Activated T-cell treated with anti-CD3 and anti-CD28 coated beads for 48 hours (primary cell): ENCODE measurements at regions not wholly inside any gene's neighbourhood (a gene's known extent, or its start where the extent isn't known, plus 50 kb on each side); places are given as distances from the start of the nearest gene placed in this dataset.
"Not testable (repeated sequence)": the region's sequence is repeated elsewhere in the genome, so short reads cannot be mapped to it uniquely, and the experiment has no call there.

ENCODE experiments used
- DNase-seq: peaks from one replicate; pipeline ENCODE4 v3.0.0-alpha.2; 2020; ENCODE audit warnings: low read depth

DNA sequence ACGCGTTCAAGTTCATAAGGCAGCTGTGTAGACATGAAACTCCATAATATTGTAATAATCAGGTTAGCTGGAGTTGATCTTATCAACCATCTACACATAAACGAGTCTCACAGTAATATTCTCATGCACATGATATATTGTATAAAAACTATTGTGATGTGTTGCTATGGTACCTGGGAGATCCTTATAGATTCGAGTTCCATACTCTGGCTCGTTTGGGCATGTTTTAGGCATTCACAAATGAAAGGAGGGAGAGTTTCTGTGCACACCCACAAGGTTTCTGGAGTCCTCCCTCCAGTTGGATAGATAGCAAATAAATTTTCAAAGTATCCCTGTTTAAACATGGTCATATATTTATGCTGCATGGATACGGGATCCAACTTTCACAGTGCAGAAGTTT is 567.5 kb upstream of the SLC35B3 start:
- DNase-seq, result no peak

DNA sequence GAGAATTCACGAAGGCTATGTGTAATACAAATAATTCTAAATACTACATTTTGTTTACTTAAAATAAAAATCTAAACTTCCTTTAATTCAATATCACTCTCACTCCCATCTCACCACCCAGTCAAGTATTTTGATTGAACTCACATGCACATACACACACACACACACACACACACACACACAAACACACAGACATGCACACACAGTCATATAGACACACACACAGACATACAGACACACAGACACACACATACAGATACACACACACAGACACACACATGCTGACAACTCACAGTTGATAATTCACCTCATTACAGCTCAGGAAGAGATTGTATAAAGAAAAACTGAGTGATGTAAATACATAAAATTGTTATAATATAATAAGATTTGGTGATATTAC is 559.8 kb upstream of the SLC35B3 start:
- DNase-seq, result no peak

DNA sequence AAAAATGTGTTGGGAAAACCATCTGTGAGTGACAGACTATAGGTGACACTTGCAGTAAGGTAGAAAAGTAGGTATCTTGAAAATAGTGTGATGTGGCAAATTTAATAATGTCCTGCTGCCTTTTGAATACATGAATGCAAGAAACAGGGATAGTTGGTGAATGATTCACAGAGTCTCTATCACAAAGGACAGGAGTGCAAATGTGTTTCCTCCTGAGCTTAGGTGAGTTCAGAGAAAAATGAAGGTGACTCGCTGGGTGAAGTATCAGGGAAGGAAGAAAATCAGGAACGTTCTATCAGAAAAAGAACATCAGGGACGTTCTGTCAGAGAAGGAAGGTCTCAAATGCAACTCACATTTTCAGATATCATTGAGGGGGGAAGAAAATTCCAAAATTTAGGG is 557.8 kb upstream of the SLC35B3 start:
- DNase-seq, result no peak

DNA sequence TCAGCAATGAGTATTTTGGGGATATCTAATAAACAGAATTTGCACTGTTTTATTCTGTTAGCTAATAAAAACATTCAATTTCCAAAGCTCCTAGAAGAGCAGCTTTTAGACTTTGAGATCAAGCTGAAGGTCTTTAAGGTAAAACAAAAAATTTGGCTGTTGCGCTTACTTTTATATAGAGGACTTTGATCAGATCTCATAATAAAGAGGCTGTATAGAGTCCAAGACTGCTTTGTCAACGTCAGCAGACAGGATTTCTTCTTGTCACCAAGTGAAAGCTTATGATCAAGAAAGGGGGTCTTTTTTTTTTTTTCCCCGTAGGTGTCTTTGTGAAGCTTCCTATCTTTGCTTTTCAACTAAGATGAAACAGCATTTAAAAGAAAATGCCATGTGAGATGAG is 556.5 kb upstream of the SLC35B3 start:
- no peak for DNase-seq

DNA sequence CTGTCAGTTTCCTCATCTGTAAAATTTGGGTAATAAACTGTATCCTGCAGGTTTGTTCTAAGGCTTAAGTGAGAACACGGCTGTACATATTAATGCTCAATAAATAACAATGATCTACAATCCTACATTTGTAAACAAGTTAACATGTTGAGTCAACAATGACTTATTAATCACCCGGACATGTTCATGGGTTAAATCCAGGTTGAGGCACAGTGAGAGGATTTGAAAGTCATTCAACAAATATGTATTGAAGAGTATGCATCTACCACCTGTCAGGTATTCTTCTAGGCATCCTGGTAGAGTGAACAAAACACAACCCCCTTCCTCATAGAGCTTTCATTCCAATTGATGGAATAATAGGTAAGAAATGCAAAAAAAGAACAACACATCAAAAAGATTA is 554.7 kb upstream of the SLC35B3 start:
- DNase-seq, result no peak

DNA sequence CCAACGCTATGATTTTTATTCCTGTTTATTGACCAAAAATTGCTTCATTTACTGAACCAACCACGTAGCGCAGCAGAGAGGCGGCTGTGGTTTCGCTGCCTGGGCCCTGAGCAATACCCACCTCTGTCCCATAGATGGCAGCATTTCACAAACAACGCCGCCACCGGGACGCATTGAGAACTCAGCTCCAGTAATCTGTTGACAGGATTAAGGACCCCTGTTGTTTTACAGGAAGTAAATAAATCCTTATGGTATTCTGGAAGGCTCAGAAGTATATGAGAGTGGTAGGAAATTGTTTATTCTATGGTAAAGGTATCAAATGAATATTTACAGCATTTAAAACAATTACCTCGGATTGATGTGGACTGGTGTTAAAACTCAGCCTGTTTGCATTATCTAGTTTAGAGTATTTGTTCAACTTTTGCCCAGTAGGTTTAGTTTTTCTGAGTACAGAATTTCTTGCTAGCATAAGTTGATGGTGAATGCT is 547.9 kb upstream of the SLC35B3 start:
- peak; percentile 45 for DNase-seq

DNA sequence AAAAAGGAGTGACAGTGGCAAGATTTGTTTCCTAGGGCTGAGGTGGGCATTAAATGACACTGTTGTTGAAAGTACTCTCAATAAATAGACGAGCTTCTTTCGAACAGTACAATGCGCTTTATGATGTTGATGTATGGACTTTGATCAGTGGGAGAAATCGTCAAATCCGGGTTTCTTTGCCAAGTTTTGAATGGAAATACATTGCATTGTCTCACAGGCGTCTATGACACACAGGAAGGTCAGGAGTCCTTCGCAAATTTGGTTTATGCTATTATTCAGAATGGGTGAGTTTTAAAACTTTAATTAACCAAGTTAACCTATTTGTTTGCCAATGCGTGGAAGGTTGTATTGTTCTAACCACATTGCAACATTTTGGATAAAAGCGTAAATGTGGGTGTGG is 547.3 kb upstream of the SLC35B3 start:
- DNase-seq, result no peak

DNA sequence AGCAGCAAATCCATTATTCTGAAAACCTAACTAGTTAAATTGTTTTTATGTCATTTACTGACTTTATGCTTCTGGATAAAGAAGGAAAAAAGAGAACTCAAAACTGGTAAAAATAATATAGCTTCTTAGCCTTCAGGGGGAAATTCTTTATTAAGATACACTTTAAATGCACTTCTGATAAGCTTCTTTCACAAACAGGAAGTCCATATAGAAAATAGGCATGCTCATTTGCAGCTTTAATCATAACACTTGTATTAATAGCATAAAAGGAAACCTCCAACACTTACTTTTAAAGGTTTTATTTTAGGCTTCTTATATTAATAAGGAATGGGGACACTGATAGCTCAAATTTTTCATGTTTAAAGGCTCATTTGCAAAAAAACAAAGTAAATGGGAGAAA is 538.0 kb upstream of the SLC35B3 start:
- DNase-seq, result no peak

DNA sequence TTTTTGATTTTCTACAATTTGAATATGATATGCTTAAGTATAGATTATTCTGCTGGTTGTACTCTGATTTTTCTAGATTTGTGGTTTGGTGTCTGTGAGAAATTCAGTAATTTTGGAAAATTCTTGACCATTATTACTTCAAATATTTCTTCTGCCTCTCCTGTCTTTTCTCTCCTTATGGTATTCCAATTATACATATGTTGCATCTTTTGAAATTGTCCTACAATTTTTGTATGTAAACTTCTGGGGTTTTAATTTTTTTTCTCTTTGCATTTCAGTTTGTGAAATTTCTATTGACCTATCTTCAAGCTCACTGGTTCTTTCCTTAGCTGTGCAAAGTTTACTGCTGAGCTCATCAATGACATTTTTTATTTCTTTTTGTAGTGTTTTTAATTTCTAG is 534.4 kb upstream of the SLC35B3 start:
- DNase-seq, result no peak

DNA sequence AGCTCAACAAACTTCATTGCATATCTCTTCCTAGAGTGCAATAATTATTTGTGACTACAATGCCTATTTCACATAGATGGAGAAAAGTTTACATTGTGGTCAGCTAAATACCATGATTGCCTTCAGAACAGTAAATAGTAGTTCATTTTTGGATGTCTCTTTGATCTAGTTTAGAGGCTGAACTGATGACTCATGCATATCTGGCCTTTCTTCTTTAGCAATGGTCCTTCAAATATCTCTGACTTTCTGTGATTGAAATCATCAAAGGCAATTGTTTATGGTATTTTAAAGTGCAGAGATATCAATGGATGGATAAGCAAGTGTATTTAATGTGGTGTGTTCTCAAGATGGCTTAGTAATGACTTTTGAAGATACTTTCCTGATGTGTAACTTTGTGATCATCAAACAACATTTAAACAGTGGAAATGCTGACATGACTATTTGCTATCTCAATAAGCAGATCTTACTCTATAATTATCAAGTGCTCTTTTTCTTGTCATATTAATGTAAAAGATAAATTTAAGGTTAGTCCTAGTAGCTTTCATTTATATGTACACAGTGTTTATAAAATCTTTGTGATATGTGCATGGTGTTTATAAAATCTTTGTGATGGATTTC is 523.7 kb upstream of the SLC35B3 start:
- DNase-seq, result no peak

DNA sequence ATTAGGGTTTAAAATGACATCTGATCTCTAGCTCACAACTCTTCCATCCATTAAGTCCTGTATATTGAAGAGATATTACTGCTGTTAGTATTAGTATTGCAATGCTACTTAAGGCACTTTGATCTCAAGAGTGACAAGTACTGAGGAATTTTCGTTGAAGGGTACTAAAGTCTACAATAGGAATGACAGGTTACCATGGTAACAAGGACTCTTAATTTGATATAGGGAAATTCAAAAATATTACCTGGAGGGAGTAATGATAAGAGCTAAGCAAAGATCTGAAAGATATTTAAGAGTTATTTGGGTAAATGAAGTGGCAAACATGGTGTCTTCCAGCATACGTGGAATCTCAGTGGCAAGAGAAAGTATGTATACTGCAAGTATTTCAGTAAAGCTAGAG is 518.0 kb upstream of the SLC35B3 start:
- no peak for DNase-seq

DNA sequence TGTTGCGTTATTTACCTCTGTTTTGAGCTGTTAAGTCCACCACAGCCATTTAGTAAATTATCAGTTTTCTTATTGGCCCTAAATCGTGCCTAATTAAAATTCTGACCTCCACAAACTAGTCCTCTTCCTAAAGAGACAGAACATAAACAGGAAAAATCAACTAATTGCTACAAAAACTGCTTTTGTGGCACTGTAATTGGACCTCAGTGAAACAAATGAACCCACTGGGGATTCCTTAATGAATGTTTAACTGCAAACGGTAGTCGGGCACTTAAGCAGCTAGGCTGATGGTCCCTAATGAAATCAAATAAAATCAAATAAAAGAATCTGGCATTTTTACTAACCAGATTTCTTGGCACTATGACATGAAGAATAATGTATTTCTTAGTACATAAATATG is 513.4 kb upstream of the SLC35B3 start:
- DNase-seq, result no peak

DNA sequence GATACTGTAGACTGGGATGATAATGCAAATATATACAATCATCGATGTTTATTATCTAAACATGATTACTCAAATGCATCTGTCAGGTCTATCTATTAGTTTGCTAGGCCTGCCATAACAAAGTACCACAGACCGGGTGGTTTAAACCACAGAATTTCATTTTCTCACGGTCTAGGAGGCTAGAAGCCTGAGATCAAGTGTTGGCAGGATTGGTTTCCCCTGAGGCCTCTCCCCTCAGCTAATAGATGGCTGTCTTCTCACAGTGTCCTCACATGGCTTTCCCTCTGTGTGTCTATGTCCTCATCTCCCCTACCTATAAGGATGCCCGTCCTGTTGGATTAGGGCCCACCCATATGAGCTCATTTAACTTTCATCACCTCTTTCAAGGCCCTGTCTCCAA is 512.6 kb upstream of the SLC35B3 start:
- DNase-seq, result no peak

DNA sequence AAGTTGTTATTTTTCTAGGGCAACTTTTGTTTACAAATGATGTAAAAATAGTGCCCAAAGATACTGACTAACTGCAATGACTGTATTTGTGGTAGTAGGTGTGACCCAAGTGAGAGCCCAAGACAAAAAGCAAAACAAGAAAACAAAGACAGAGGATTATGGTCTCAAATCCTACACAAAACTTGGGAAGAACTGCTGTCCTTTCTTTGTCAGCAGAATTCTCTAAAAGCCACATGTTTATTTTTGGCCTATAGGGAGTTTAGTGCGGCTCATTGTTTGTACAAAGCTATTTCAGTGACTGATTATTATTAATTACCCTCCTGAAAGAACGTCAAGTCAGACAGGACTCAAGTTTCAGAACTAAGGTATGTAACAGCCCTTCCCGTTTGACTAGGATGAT is 509.2 kb upstream of the SLC35B3 start:
- DNase-seq, result no peak

DNA sequence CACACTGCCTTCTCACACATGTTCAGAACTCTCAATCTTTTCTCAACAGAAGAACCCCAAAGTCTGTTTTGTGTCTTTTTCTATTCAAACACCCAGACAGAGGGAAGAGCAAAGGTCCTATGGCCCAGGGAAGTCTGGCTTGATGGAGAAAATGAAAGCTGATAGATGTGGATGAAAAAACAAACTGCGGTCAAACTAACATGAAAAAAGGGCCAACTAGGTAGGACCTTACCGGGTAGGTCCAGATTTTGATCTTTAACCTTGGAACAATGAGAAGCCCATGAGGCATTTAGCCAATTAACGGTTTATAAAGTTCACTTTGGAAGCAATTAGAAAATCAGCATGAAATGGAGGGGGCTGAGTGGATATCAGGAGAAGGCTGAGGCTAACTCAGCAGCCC is 507.7 kb upstream of the SLC35B3 start:
- no peak for DNase-seq

DNA sequence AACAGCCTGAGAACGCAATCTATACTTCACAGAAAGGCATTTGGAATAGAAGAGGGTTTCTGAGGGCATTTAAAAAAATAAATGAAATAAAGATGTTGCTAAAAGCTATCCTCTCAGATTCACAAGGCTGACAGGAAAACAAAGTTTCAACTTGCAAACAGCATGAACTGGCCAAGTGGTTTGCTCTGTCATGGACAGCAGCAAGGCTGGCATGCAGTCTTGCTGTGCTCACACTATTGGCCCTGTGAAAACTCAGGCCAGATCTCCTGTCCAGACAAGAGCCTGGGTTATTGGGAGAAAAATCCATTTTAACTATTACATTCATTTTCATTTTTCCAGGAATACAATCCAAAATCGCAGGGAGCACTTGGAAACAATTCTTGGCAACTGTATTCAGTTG is 506.2 kb upstream of the SLC35B3 start:
- DNase-seq, result no peak

DNA sequence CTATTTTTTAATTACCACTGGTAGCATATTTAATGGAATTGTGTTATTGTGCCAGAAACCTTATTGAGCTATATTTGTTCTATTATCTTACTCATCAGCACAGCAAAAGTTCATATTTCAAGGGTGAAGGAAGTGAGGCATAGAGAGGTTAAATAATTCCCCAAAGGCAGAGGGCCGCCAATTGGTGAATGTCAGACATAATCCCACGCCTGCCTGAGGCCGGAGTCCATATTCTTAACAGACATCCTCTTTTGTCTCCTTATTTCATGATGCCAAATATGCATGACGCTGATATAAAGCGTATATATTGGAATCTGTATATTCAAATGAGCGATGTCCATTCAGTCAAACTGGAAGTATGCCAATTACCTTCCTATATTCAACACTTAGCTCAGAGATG is 505.0 kb upstream of the SLC35B3 start:
- no peak for DNase-seq

DNA sequence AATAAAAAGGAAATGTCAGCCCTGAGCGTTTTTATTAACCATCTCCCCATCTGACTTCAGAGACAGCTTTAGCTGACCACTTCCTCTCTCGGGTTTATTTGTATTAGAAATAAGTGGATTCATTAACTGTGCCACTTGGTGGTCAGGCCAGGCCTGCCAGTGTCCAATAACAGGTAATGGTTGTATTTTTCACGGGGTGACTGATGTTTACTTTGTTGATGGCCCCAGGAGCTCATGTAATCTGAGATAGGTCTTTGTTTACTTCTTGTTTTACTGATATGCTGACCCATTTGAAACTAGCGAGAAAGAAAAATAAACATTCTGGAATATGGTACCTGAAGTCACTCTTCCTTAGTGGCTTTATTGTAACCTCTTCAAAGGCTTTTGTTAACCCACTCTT is 504.3 kb upstream of the SLC35B3 start:
- DNase-seq, result no peak

DNA sequence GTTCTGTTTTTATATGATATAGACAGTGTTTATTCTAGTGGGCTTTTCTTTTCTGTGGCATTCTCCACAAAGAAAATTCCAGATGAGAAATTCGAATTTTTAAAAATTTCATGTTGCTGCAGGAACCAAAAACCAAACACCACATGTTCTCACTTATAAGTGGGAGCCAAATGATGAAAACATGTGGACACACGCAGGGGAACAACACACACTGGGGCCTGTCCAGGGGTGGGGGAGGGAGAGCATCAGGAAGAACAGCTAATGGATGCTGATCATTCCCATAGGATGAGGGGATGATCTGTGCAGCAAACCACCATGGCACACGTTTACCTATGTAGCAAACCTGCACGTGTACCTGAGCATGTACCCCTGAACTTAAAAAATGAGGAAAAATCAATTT is 499.0 kb upstream of the SLC35B3 start:
- DNase-seq, result no peak

DNA sequence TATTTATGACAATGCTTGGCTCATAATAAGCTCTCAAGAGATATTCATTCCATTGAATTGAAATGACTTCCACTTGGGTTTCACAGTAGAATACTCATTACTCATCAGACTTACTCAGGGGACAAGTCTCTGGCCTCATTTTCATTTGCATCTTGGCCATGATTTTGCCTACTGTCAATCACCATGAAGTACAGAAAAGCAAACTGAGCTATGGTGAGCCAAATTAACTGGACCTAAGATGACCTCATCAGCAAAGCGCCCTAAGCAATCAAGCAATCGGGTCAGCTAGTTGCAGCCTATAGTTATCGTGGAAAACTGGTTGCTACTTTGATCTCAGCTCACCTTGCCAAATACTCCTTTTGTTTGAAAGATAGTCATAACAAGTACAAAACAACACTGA is 494.7 kb upstream of the SLC35B3 start:
- DNase-seq, result no peak

DNA sequence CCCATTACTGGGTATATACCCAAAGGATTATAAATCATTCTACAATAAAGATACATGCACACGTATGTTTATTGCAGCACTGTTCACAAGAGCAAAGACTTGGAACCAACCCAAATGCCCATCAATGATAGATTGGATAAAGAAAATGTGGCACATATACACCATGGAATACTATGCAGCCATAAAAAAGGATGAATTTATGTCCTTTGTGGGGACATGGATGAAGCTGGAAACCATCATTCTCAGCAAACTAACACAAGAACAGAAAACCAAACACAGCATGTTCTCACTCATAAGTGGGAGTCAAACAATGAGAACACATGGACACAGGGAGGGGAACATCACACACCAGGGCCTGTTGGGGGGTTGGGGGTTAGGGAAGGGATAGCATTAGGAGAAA is 484.9 kb upstream of the SLC35B3 start:
- DNase-seq, result not testable (repeated sequence)

DNA sequence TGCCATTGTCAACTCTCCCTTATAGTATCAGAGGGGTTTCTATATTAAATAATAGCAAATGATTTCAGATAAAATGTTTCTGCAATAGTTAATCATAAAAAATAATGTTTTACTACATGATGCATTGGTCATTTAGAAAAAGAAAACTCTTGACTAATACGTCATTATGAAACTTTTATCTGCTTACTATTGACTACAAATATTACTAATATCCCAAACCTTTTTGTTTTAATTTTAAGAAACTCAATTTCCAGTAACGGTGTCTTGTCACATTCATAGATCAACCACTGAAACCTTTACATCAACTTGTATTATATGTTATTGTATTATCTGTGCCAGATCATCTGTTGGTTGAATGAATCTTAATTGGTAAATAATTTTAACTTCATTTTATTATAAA is 482.9 kb upstream of the SLC35B3 start:
- DNase-seq, result no peak

DNA sequence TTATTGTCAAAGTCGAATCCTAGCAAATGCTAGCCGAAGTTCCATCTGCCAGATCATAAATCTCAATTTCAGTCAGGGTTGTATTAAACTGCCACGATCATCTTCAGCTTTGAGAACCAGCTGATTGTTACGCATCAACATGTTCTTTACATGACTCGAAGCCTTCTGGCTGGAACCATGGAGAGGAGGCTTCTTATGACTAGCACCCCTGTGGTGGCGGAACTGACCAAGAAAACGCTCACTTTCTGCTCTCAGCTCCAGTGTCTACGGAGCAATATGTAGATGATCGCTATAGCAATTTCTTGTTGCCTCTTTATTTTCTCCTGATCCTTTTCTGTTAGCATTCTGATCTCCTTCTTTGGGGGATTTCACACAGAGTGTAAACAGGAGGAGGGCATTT is 479.4 kb upstream of the SLC35B3 start:
- DNase-seq, result no peak

DNA sequence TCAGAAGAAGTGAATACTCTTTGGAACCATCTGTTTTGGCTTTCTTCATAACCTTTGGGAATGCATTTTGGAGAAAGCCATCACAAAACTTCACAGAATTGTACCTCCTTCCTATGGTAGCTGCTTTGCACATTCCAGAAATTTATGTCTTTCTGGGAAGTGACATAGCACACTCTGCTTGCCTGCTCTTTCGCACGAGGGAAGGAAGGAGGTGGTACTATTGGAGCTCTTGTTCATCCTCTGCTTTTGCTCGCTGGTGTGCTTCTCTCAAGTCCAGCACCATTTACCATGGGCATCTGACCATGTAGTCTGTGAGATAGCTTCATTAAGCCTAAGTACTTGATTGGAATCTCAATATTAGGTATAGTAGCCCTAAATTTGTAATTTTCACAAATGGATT is 473.3 kb upstream of the SLC35B3 start:
- DNase-seq, result no peak

DNA sequence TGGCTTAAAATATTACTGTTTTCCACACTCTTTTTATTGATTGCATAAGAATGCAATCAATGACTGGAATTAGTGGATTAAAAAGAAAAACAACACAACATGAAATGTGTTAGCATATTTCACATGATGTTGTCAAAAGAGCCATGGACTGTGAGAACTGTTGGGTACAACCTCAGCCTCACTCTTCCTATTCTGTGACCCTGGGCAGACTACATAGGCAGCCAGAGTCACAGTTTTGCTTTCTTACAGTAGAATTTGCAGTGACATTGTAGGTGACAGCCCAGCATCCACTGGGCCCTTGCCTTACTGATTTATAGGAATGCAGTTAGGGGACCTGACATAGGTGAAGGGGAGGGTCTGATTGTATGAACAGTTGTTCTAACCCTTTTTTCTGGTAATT is 471.4 kb upstream of the SLC35B3 start:
- DNase-seq, result no peak
